GM19193 (cell line): ENCODE measurements at regions not wholly inside any gene's neighbourhood (a gene's known extent, or its start where the extent isn't known, plus 50 kb on each side); places are given as distances from the start of the nearest gene placed in this dataset.

ENCODE experiments used
- POLR2A ChIP-seq: IDR thresholded peaks from 4 replicates; pipeline ENCODE4 v1.6.1; 2011; ENCODE audit not compliant: insufficient read depth, insufficient read length; ENCODE audit errors: extremely low read depth

- no peak for TF ChIP-seq POLR2A
Measured at GRCh38 chr9:109969573-109970237, 189.7 kb downstream of the PALM2AKAP2 start.

- no peak for TF ChIP-seq POLR2A
Measured at GRCh38 chr9:109971226-109971625, 191.2 kb downstream of the PALM2AKAP2 start.

GRCh38 chr9:109972026-109972882 lies 192.3 kb downstream of the PALM2AKAP2 start:
- no peak for TF ChIP-seq POLR2A

- TF ChIP-seq POLR2A: no peak
Measured at GRCh38 chr9:109973336-109973735, 193.3 kb downstream of the PALM2AKAP2 start.

- TF ChIP-seq POLR2A: no peak
Measured at GRCh38 chr9:109974143-109974917, 194.3 kb downstream of the PALM2AKAP2 start.

- no peak for TF ChIP-seq POLR2A
Measured at GRCh38 chr9:109974918-109975276, 194.9 kb downstream of the PALM2AKAP2 start.

- no peak for TF ChIP-seq POLR2A
Measured at GRCh38 chr9:109975574-109976295, 195.7 kb downstream of the PALM2AKAP2 start.

- TF ChIP-seq POLR2A: no peak
Measured at GRCh38 chr9:109976303-109976702, 196.3 kb downstream of the PALM2AKAP2 start.

- TF ChIP-seq POLR2A: no peak
Measured at GRCh38 chr9:109977521-109977920, 197.5 kb downstream of the PALM2AKAP2 start.

GRCh38 chr9:109981091-109981490 lies 201.1 kb downstream of the PALM2AKAP2 start:
- TF ChIP-seq POLR2A: no peak

- no peak for TF ChIP-seq POLR2A
Measured at GRCh38 chr9:109986521-109986991, 206.6 kb downstream of the PALM2AKAP2 start.

- no peak for TF ChIP-seq POLR2A
Measured at GRCh38 chr9:109989296-109989695, 209.3 kb downstream of the PALM2AKAP2 start.

GRCh38 chr9:109990541-109990940 lies 210.5 kb downstream of the PALM2AKAP2 start:
- TF ChIP-seq POLR2A: no peak

GRCh38 chr9:109992293-109992692 lies 212.3 kb downstream of the PALM2AKAP2 start:
- TF ChIP-seq POLR2A: no peak
